Tibial nerve (tissue), 3 donors: ENCODE measurements at regions not wholly inside any gene's neighbourhood (a gene's known extent, or its start where the extent isn't known, plus 50 kb on each side); places are given as distances from the start of the nearest gene placed in this dataset.

Experiments used
- POLR2A ChIP-seq, 2 donors: fragments of 450-650 bp; IDR thresholded peaks; one replicate each; pipeline ENCODE4 v1.6.1; 2017; ENCODE audit warnings: antibody characterized with exemption in 2 of 2, mild to moderate bottlenecking in 2 of 2, moderate library complexity in 2 of 2
- TF ChIP-seq, protein P1 (sequence below), 5 experiments: fragments of 200-600 bp in 3 of 5; fragments of 450-650 bp in 2 of 5; sonication (generic) in 3 of 5; IDR thresholded peaks; one replicate each; pipeline ENCODE4 v1.5.1; 2016 to 2019; ENCODE audit warnings: antibody characterized with exemption in 5 of 5, mild to moderate bottlenecking in 3 of 5, moderate library complexity in 2 of 5

DNA sequence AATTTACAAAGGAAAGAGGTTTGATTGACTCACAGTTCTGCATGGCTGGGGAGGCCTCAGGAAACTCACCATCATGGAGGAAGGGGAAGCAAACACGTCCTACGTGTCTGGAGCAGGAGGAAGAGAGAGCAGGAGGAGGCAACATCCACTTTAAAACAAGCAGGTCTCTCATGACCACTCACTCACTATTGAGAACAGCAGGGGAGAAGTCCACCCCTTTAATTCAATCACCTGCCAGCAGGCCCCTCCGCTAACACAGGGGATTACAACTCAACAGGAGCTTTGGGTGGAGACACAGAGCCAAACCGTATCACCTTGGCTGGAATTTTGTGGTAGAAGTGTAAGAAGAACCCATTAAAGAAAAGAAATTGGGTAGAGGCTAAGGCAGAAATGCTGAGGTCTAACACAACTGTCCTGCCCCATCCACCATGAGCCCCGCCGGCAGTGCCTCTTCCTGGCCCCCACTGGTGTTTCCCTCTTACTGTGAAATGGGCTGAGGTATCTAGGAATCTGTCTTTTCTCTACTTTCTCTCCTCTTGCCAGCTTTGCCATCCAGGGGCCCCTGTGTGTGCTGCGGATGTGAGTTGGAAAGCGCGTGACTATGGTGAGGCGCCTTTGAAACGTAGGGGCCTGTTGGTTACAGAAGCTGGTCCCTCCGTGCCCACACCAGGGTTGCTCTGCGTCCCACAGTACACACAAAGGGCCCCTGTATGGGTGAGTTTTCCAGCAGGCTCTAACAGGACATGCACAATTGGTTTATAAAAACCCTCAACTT, 108.0 kb upstream of the TMEM132D start:
- TF ChIP-seq POLR2A (IDR thresholded peaks at IDR 0.05) = no peak
- TF ChIP-seq, protein P1, sequence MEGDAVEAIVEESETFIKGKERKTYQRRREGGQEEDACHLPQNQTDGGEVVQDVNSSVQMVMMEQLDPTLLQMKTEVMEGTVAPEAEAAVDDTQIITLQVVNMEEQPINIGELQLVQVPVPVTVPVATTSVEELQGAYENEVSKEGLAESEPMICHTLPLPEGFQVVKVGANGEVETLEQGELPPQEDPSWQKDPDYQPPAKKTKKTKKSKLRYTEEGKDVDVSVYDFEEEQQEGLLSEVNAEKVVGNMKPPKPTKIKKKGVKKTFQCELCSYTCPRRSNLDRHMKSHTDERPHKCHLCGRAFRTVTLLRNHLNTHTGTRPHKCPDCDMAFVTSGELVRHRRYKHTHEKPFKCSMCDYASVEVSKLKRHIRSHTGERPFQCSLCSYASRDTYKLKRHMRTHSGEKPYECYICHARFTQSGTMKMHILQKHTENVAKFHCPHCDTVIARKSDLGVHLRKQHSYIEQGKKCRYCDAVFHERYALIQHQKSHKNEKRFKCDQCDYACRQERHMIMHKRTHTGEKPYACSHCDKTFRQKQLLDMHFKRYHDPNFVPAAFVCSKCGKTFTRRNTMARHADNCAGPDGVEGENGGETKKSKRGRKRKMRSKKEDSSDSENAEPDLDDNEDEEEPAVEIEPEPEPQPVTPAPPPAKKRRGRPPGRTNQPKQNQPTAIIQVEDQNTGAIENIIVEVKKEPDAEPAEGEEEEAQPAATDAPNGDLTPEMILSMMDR (IDR thresholded peaks at IDR 0.05) = no peak
